ENCODE measurements at regions not wholly inside any gene's neighbourhood (a gene's known extent, or its start where the extent isn't known, plus 50 kb on each side); places are given as distances from the start of the nearest gene placed in this dataset.
"Not testable (repeated sequence)": the region's sequence is repeated elsewhere in the genome, so short reads cannot be mapped to it uniquely, and the experiment has no call there.

GRCh38 chr7:131686833-131687232 is 130.4 kb upstream of the PODXL start:
- TF ChIP-seq EZH2phosphoT487 (IDR thresholded peaks at IDR 0.05; ENCODE audit: borderline replicate concordance) = no peak
- no peak for TF ChIP-seq CTCF (conservative IDR thresholded peaks at IDR 0.05; ENCODE audit: low read length)
- H3K27me3 ChIP-seq (ENCODE audit: insufficient read depth, low read length, poor library complexity, severe bottlenecking) = no peaks in the 10 kb centered on the region

DNA sequence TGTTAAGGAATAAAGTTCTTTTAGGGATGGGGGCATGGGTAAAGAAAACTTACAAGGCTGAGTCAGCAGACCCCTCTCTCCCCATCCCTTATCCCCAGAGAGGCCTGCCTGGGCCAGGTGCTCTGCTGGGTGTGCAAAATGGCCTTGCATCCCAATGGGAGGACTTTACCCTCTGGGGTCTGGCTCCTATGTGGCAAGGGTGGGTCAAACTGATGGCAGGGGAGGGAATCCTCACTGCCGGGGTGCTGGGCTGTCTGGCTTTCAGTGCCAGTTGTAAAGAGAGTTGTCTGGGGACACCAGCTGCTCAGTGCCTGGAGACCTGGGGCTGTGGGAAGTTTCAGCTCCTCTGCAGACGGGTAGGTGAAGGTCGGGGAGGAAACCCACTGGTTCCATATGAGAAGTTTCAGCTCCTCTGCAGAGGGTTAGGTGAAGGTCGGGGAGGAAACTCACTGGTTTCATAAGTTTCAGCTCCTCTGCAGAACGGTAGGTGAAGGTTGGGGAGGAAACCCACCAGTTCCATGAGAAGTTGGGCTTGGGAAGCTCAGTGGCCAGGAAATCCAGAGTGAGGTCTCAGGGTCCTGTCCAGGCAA is 127.2 kb upstream of the PODXL start:
- no peaks in the 10 kb centered on the region for H3K9me3 ChIP-seq (ENCODE audit: insufficient read depth, low read depth, low read length)
- H3K36me3 ChIP-seq (ENCODE audit: insufficient read depth, low read length) = no peaks in the 10 kb centered on the region
- no peaks in the 10 kb centered on the region for H3K9me2 ChIP-seq (replicated peaks; ENCODE audit: low read depth, low read length)
- no peak overlapping the region for H2AFZ ChIP-seq (ENCODE audit: low read length)
- H3F3A ChIP-seq (ENCODE audit: low read depth) = no peaks in the 10 kb centered on the region
- H3K4me1 ChIP-seq (ENCODE audit: insufficient read depth, low read length, poor library complexity, severe bottlenecking) = no peaks in the 10 kb centered on the region
- no peak overlapping the region for H3K9ac ChIP-seq (ENCODE audit: low read depth, low read length, poor library complexity, severe bottlenecking)
- H3K79me2 ChIP-seq (ENCODE audit: insufficient read depth, low read length) = no peaks in the 10 kb centered on the region
- no peaks in the 10 kb centered on the region for H3K27me3 ChIP-seq (ENCODE audit: insufficient read depth, low read length, poor library complexity, severe bottlenecking)
- no peak for TF ChIP-seq CTCF (conservative IDR thresholded peaks at IDR 0.05; ENCODE audit: low read length)
- no peak for TF ChIP-seq EZH2phosphoT487 (IDR thresholded peaks at IDR 0.05; ENCODE audit: borderline replicate concordance)
- no peak overlapping the region for H3K4me3 ChIP-seq (ENCODE audit: low read length, poor library complexity, severe bottlenecking)
- H4K20me1 ChIP-seq (ENCODE audit: insufficient read depth, low read length, poor library complexity, severe bottlenecking) = no peaks in the 10 kb centered on the region
- no peak overlapping the region for H3K4me2 ChIP-seq (ENCODE audit: low read depth, low read length, poor library complexity, severe bottlenecking)

More at GRCh38 chr7:131686833-131687232, 130.4 kb upstream of the PODXL start:
- Histone ChIP-seq H3K4me3 (ENCODE audit: low read length, poor library complexity, severe bottlenecking) (no peak overlapping the region), H2AFZ (ENCODE audit: low read length) (peak overlapping the region; percentile 48; the same call in 1 of the 2 replicates), H4K20me1 (ENCODE audit: insufficient read depth, low read length, poor library complexity, severe bottlenecking) (no peaks in the 10 kb centered on the region), H3K36me3 (ENCODE audit: insufficient read depth, low read length) (no peaks in the 10 kb centered on the region), H3K79me2 (ENCODE audit: insufficient read depth, low read length) (no peaks in the 10 kb centered on the region), H3K9ac (ENCODE audit: low read depth, low read length, poor library complexity, severe bottlenecking) (no peak overlapping the region), H3K9me3 (ENCODE audit: insufficient read depth, low read depth, low read length) (no peaks in the 10 kb centered on the region), H3F3A (ENCODE audit: low read depth) (no peaks in the 10 kb centered on the region), H3K4me1 (ENCODE audit: insufficient read depth, low read length, poor library complexity, severe bottlenecking) (no peaks in the 10 kb centered on the region), H3K9me2 (replicated peaks; ENCODE audit: low read depth, low read length) (no peaks in the 10 kb centered on the region), H3K4me2 (ENCODE audit: low read depth, low read length, poor library complexity, severe bottlenecking) (no peak overlapping the region)

DNA sequence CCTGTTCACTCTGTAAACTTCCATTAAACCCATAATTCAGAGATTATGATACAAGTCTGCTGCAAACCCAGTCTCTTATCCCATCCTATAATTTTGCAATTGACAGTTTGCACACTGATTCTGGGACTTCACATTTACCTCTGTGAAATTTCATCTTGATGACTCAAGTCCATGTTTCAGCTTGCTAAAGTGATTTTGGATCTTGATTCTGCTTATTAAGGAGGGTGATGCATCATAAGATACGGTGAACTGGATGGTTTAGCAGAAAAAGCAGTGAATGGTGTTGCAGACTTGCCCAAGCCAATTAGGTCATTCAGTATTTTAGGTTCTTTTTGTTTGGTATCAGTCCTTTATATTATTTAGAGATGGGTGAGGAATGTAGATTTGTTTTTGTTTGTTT is 125.5 kb upstream of the PODXL start:
- H3K9ac ChIP-seq (ENCODE audit: low read depth, low read length, poor library complexity, severe bottlenecking) = no peak overlapping the region
- H3K4me1 ChIP-seq (ENCODE audit: insufficient read depth, low read length, poor library complexity, severe bottlenecking) = no peaks in the 10 kb centered on the region
- no peak for TF ChIP-seq EZH2phosphoT487 (IDR thresholded peaks at IDR 0.05; ENCODE audit: borderline replicate concordance)
- TF ChIP-seq CTCF (conservative IDR thresholded peaks at IDR 0.05; ENCODE audit: low read length) = no peak
- no peak overlapping the region for H3K4me2 ChIP-seq (ENCODE audit: low read depth, low read length, poor library complexity, severe bottlenecking)
- H3K9me3 ChIP-seq (ENCODE audit: insufficient read depth, low read depth, low read length) = no peaks in the 10 kb centered on the region
- no peak overlapping the region for H2AFZ ChIP-seq (ENCODE audit: low read length)
- no peaks in the 10 kb centered on the region for H3K9me2 ChIP-seq (replicated peaks; ENCODE audit: low read depth, low read length)
- no peaks in the 10 kb centered on the region for H3K36me3 ChIP-seq (ENCODE audit: insufficient read depth, low read length)
- H3F3A ChIP-seq (ENCODE audit: low read depth) = no peaks in the 10 kb centered on the region
- no peaks in the 10 kb centered on the region for H4K20me1 ChIP-seq (ENCODE audit: insufficient read depth, low read length, poor library complexity, severe bottlenecking)
- no peaks in the 10 kb centered on the region for H3K79me2 ChIP-seq (ENCODE audit: insufficient read depth, low read length)
- no peak overlapping the region for H3K4me3 ChIP-seq (ENCODE audit: low read length, poor library complexity, severe bottlenecking)
- H3K27me3 ChIP-seq (ENCODE audit: insufficient read depth, low read length, poor library complexity, severe bottlenecking) = no peaks in the 10 kb centered on the region

- not testable (repeated sequence) for H4K20me1 ChIP-seq (ENCODE audit: insufficient read depth, low read length, poor library complexity, severe bottlenecking); H3K4me2 ChIP-seq (ENCODE audit: low read depth, low read length, poor library complexity, severe bottlenecking); H3F3A ChIP-seq (ENCODE audit: low read depth); H3K4me3 ChIP-seq (ENCODE audit: low read length, poor library complexity, severe bottlenecking); H3K9ac ChIP-seq (ENCODE audit: low read depth, low read length, poor library complexity, severe bottlenecking); H3K36me3 ChIP-seq (ENCODE audit: insufficient read depth, low read length); H3K79me2 ChIP-seq (ENCODE audit: insufficient read depth, low read length); H3K9me2 ChIP-seq (replicated peaks; ENCODE audit: low read depth, low read length); H2AFZ ChIP-seq (ENCODE audit: low read length); H3K4me1 ChIP-seq (ENCODE audit: insufficient read depth, low read length, poor library complexity, severe bottlenecking); H3K27me3 ChIP-seq (ENCODE audit: insufficient read depth, low read length, poor library complexity, severe bottlenecking); H3K9me3 ChIP-seq (ENCODE audit: insufficient read depth, low read depth, low read length)
Observed at GRCh38 chr7:131679071-131679470, 122.6 kb upstream of the PODXL start.

- H3K9me2 ChIP-seq (replicated peaks; ENCODE audit: low read depth, low read length); H2AFZ ChIP-seq (ENCODE audit: low read length); H3K4me1 ChIP-seq (ENCODE audit: insufficient read depth, low read length, poor library complexity, severe bottlenecking); H3K4me2 ChIP-seq (ENCODE audit: low read depth, low read length, poor library complexity, severe bottlenecking); H3K79me2 ChIP-seq (ENCODE audit: insufficient read depth, low read length); H3F3A ChIP-seq (ENCODE audit: low read depth); H3K4me3 ChIP-seq (ENCODE audit: low read length, poor library complexity, severe bottlenecking); H3K9ac ChIP-seq (ENCODE audit: low read depth, low read length, poor library complexity, severe bottlenecking); H4K20me1 ChIP-seq (ENCODE audit: insufficient read depth, low read length, poor library complexity, severe bottlenecking); H3K9me3 ChIP-seq (ENCODE audit: insufficient read depth, low read depth, low read length); H3K36me3 ChIP-seq (ENCODE audit: insufficient read depth, low read length); H3K27me3 ChIP-seq (ENCODE audit: insufficient read depth, low read length, poor library complexity, severe bottlenecking): not testable (repeated sequence)
Observed at GRCh38 chr7:131676850-131677249, 120.4 kb upstream of the PODXL start.
